ENCODE measurements at regions not wholly inside any gene's neighbourhood (a gene's known extent, or its start where the extent isn't known, plus 50 kb on each side); places are given as distances from the start of the nearest gene placed in this dataset.

DNA sequence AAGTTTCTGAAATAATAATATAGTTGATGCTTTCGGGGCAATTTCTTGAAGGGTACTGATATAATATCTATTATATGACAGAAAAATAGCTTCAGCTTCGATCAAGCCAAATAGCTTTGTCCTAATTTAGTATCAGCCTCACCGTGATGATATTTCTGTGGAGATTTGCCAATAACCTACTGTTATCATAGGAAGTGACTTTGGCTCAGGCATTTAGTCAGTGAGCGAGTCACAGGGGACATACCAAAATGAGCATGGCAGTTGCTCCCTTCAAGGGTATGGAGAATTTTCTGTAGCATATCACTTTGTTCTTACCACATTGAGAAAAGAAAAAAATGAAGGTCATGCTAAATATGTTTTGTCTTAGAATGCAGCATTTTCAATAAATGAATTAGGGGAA lies 767.6 kb upstream of the SLITRK1 start:
- Mint-ChIP-seq H3K27me3 (no peaks in the 10 kb centered on the region), H3K36me3 (no peaks in the 10 kb centered on the region), H3K4me1 (no peaks in the 10 kb centered on the region), H3K4me3 (no peak overlapping the region), H3K9me3 (peaks cover 0 to 14% (median 0%) of the 10 kb centered on the region in 8 donors), H3K27ac (no peak overlapping the region)
- POLR2A ChIA-PET (ENCODE audit: partially characterized antibody): no interaction called here
- Histone ChIP-seq H3K9me3 (ENCODE audit: control insufficient read depth in 1 of 2, low read length in 2 of 2) (no peaks in the 10 kb centered on the region), H3K36me3 (ENCODE audit: insufficient read depth, low read length) (no peaks in the 10 kb centered on the region), H3K4me1 (ENCODE audit: insufficient read depth, low read length) (no peaks in the 10 kb centered on the region), H3K27ac (ENCODE audit: low read depth, low read length) (no peak overlapping the region), H3K4me3 (ENCODE audit: low read length in 2 of 2) (no peak overlapping the region), H3K27me3 (ENCODE audit: insufficient read depth, low read length) (no peaks in the 10 kb centered on the region)
- intact Hi-C loops (cut with micrococcal nuclease): no loop called here
- CTCF ChIA-PET (ENCODE audit: partially characterized antibody): no interaction called here
- DNase-seq: no peak

- no peak overlapping the region for H3K4me3 Mint-ChIP-seq
- intact Hi-C loops (cut with micrococcal nuclease): no loop called here
- H3K27me3 ChIP-seq (ENCODE audit: insufficient read depth, low read length): no peaks in the 10 kb centered on the region
- ChIA-PET CTCF (ENCODE audit: partially characterized antibody) (no interaction called here), POLR2A (ENCODE audit: partially characterized antibody) (no interaction called here)
- H3K27ac ChIP-seq (ENCODE audit: low read depth, low read length): no peak overlapping the region
- H3K9me3 Mint-ChIP-seq: peaks cover 0 to 11% (median 0%) of the 10 kb centered on the region in 8 donors
- H3K36me3 Mint-ChIP-seq: no peaks in the 10 kb centered on the region
- H3K4me1 ChIP-seq (ENCODE audit: insufficient read depth, low read length): no peaks in the 10 kb centered on the region
- no peaks in the 10 kb centered on the region for H3K4me1 Mint-ChIP-seq
- no peaks in the 10 kb centered on the region for H3K27me3 Mint-ChIP-seq
- H3K27ac Mint-ChIP-seq: no peak overlapping the region
- H3K9me3 ChIP-seq (ENCODE audit: control insufficient read depth in 1 of 2, low read length in 2 of 2): no peaks in the 10 kb centered on the region
- no peaks in the 10 kb centered on the region for H3K36me3 ChIP-seq (ENCODE audit: insufficient read depth, low read length)
- no peak for DNase-seq
- no peak overlapping the region for H3K4me3 ChIP-seq (ENCODE audit: low read length in 2 of 2)
Measured at GRCh38 chr13:84648069-84648640, 765.9 kb upstream of the SLITRK1 start.

GRCh38 chr13:84646957-84647356 lies 764.7 kb upstream of the SLITRK1 start:
- intact Hi-C loops (cut with micrococcal nuclease): no loop called here

DNA sequence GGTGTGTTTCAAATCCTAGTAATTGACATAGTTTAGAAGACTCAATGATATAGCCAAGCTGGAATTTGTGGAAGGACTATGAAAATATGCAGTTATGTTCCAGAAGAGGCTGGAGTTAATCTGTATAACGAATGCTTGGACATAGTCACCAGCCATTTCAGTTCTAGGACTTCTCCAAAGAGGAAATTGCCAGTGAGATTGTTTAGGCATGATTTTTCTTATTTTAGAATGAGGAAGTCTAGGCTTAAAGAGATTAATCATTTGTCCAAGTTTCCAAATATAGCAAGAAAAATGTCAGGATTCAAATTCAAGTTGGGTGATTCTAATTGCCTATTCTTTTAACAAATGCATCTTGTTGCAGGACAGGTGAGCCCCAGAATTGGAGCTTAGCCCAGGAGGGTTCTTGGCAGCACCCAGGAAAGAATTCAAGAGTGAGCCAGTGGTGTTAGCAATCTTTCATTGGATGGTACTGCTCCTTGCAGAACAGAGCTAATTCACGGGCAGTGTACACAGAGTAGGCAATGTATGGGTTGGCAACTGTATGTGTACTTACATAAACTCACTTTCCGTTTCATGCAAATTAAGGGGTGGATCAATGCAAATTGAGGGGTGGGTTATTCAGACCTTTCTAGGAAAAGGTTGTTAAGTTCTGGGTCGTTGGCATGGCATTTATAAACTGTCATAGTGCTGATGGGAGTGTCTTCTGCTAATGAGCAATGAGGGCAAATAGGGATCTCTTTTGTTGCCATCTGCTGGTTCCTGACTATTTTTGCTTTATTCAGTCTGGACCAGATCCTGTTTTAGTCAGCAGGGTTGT lies 763.1 kb upstream of the SLITRK1 start:
- intact Hi-C loops (cut with micrococcal nuclease): no loop called here
- Histone ChIP-seq H3K27me3 (ENCODE audit: insufficient read depth, low read length) (no peaks in the 10 kb centered on the region), H3K27ac (ENCODE audit: low read depth, low read length) (no peak overlapping the region), H3K36me3 (ENCODE audit: insufficient read depth, low read length) (no peaks in the 10 kb centered on the region), H3K9me3 (ENCODE audit: control insufficient read depth in 1 of 2, low read length in 2 of 2) (no peaks in the 10 kb centered on the region), H3K4me1 (ENCODE audit: insufficient read depth, low read length) (no peaks in the 10 kb centered on the region), H3K4me3 (ENCODE audit: low read length in 2 of 2) (no peak overlapping the region)
- Mint-ChIP-seq H3K27ac (no peak overlapping the region), H3K36me3 (no peaks in the 10 kb centered on the region), H3K9me3 (peaks cover 0 to 2% (median 0%) of the 10 kb centered on the region in 8 donors), H3K4me1 (no peaks in the 10 kb centered on the region), H3K4me3 (no peak overlapping the region), H3K27me3 (no peaks in the 10 kb centered on the region)
- no peak for DNase-seq
- POLR2A ChIA-PET (ENCODE audit: partially characterized antibody): no interaction called here
- CTCF ChIA-PET (ENCODE audit: partially characterized antibody): no interaction called here

More at GRCh38 chr13:84646957-84647356, 764.7 kb upstream of the SLITRK1 start:
- no peak overlapping the region for H3K4me3 ChIP-seq (ENCODE audit: low read length in 2 of 2)
- H3K4me1 ChIP-seq (ENCODE audit: insufficient read depth, low read length): no peaks in the 10 kb centered on the region
- Mint-ChIP-seq H3K4me3 (no peak overlapping the region), H3K27me3 (no peaks in the 10 kb centered on the region), H3K27ac (no peak overlapping the region), H3K9me3 (peaks cover 0 to 6% (median 0%) of the 10 kb centered on the region in 8 donors), H3K4me1 (no peaks in the 10 kb centered on the region), H3K36me3 (no peaks in the 10 kb centered on the region)
- ChIA-PET POLR2A (ENCODE audit: partially characterized antibody) (no interaction called here), CTCF (ENCODE audit: partially characterized antibody) (no interaction called here)
- H3K36me3 ChIP-seq (ENCODE audit: insufficient read depth, low read length): no peaks in the 10 kb centered on the region
- H3K9me3 ChIP-seq (ENCODE audit: control insufficient read depth in 1 of 2, low read length in 2 of 2): no peaks in the 10 kb centered on the region
- no peak overlapping the region for H3K27ac ChIP-seq (ENCODE audit: low read depth, low read length)
- no peaks in the 10 kb centered on the region for H3K27me3 ChIP-seq (ENCODE audit: insufficient read depth, low read length)
- no peak for DNase-seq

DNA sequence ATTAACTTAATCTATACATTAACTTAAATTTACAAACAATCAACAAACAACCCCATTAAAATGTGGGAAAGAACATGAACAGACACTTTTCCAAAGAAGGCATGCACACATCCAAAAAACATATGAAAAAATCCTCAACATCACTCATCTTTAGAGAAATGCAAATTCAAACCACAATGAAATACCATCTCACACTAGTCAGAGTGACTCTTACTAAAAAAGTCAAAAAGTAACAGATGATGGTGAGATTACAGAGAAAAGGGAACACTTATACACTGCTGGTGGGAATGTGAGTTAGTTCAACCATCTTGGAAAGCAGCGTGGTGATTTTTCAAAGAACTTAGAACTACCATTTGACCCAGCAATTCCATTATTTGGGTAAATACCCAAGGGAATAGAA lies 759.2 kb upstream of the SLITRK1 start:
- H3K4me1 Mint-ChIP-seq: no peaks in the 10 kb centered on the region
- no peak for DNase-seq
- H3K4me3 Mint-ChIP-seq: no peak overlapping the region
- ChIA-PET CTCF (ENCODE audit: partially characterized antibody) (no interaction called here), POLR2A (ENCODE audit: partially characterized antibody) (no interaction called here)
- H3K9me3 Mint-ChIP-seq: peaks cover 0 to 6% (median 5%) of the 10 kb centered on the region in 8 donors
- H3K36me3 Mint-ChIP-seq: no peaks in the 10 kb centered on the region
- no peaks in the 10 kb centered on the region for H3K27me3 Mint-ChIP-seq
- intact Hi-C loops (cut with micrococcal nuclease): no loop called here
- no peaks in the 10 kb centered on the region for H3K27me3 ChIP-seq (ENCODE audit: insufficient read depth, low read length)
- H3K27ac Mint-ChIP-seq: no peak overlapping the region
- no peak overlapping the region for H3K4me3 ChIP-seq (ENCODE audit: low read length in 2 of 2)
- H3K27ac ChIP-seq (ENCODE audit: low read depth, low read length): no peak overlapping the region
- no peaks in the 10 kb centered on the region for H3K36me3 ChIP-seq (ENCODE audit: insufficient read depth, low read length)
- no peaks in the 10 kb centered on the region for H3K9me3 ChIP-seq (ENCODE audit: control insufficient read depth in 1 of 2, low read length in 2 of 2)
- no peaks in the 10 kb centered on the region for H3K4me1 ChIP-seq (ENCODE audit: insufficient read depth, low read length)

GRCh38 chr13:84640691-84641090 lies 758.4 kb upstream of the SLITRK1 start:
- Mint-ChIP-seq H3K27me3 (no peaks in the 10 kb centered on the region), H3K4me3 (no peak overlapping the region), H3K9me3 (peaks cover 0 to 6% (median 5%) of the 10 kb centered on the region in 8 donors), H3K27ac (no peak overlapping the region), H3K4me1 (no peaks in the 10 kb centered on the region), H3K36me3 (no peaks in the 10 kb centered on the region)
- no peaks in the 10 kb centered on the region for H3K36me3 ChIP-seq (ENCODE audit: insufficient read depth, low read length)
- no peaks in the 10 kb centered on the region for H3K4me1 ChIP-seq (ENCODE audit: insufficient read depth, low read length)
- POLR2A ChIA-PET (ENCODE audit: partially characterized antibody): no interaction called here
- CTCF ChIA-PET (ENCODE audit: partially characterized antibody): no interaction called here
- no peak overlapping the region for H3K4me3 ChIP-seq (ENCODE audit: low read length in 2 of 2)
- no peak for DNase-seq
- no peaks in the 10 kb centered on the region for H3K9me3 ChIP-seq (ENCODE audit: control insufficient read depth in 1 of 2, low read length in 2 of 2)
- no peaks in the 10 kb centered on the region for H3K27me3 ChIP-seq (ENCODE audit: insufficient read depth, low read length)
- intact Hi-C loops (cut with micrococcal nuclease): no loop called here
- H3K27ac ChIP-seq (ENCODE audit: low read depth, low read length): no peak overlapping the region

DNA sequence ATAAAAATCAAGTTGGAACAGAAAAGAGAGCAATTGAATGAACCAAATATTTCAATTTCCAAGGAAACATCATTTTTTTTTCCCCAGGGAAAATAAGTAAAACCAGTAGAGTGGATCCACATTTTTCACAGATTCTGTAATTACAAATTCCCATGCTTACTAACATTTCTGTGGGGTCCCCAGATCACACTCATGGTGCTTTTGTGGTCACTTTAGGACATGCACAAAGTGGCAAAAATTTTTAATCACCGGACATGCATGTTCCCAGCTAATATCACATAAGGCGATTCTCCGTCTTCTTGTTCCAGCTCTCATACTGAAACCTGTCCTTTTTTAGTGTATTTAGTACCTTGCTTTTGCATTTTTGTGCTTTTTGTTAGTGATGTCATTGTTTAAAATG lies 748.2 kb upstream of the SLITRK1 start:
- POLR2A ChIA-PET (ENCODE audit: partially characterized antibody): no interaction called here

More for the DNA sequence above, 748.2 kb upstream of the SLITRK1 start:
- H3K36me3 ChIP-seq (ENCODE audit: insufficient read depth, low read length): no peaks in the 10 kb centered on the region
- H3K27ac ChIP-seq (ENCODE audit: low read depth, low read length): no peak overlapping the region
- Mint-ChIP-seq H3K36me3 (no peaks in the 10 kb centered on the region), H3K27ac (no peak overlapping the region), H3K9me3 (peaks cover 0 to 6% (median 2%) of the 10 kb centered on the region in 8 donors), H3K27me3 (no peaks in the 10 kb centered on the region), H3K4me1 (no peaks in the 10 kb centered on the region), H3K4me3 (no peak overlapping the region)
- intact Hi-C loops (cut with micrococcal nuclease): no loop called here
- no peak overlapping the region for H3K4me3 ChIP-seq (ENCODE audit: low read length in 2 of 2)
- H3K27me3 ChIP-seq (ENCODE audit: insufficient read depth, low read length): no peaks in the 10 kb centered on the region
- CTCF ChIA-PET (ENCODE audit: partially characterized antibody): no interaction called here
- no peaks in the 10 kb centered on the region for H3K9me3 ChIP-seq (ENCODE audit: control insufficient read depth in 1 of 2, low read length in 2 of 2)
- H3K4me1 ChIP-seq (ENCODE audit: insufficient read depth, low read length): no peaks in the 10 kb centered on the region
- DNase-seq: no peak
